CD4-positive, alpha-beta T cell treated with Interleukin-15 for 4 hours (primary cell): ENCODE measurements at regions not wholly inside any gene's neighbourhood (a gene's known extent, or its start where the extent isn't known, plus 50 kb on each side); places are given as distances from the start of the nearest gene placed in this dataset.
"Not testable (repeated sequence)": the region's sequence is repeated elsewhere in the genome, so short reads cannot be mapped to it uniquely, and the experiment has no call there.

ENCODE experiments used
- DNase-seq: peaks from one replicate; pipeline ENCODE4 v3.0.0-alpha.2; 2020; ENCODE audit warnings: low spot score

GRCh38 chr5:167936944-167937634, 354.4 kb upstream of the WWC1 start:
- no peak for DNase-seq

- no peak for DNase-seq
These were observed 353.8 kb upstream of the WWC1 start for GRCh38 chr5:167937635-167937998.

- DNase-seq = no peak
These were observed 351.8 kb upstream of the WWC1 start for GRCh38 chr5:167939686-167940085.

GRCh38 chr5:167940911-167941310, 350.5 kb upstream of the WWC1 start:
- no peak for DNase-seq

GRCh38 chr5:167941556-167941955, 349.9 kb upstream of the WWC1 start:
- not testable (repeated sequence) for DNase-seq

- no peak for DNase-seq
These were observed 348.1 kb upstream of the WWC1 start for GRCh38 chr5:167943343-167943742.

- DNase-seq = no peak
These were observed 347.2 kb upstream of the WWC1 start for GRCh38 chr5:167944121-167944852.

- no peak for DNase-seq
These were observed 345.7 kb upstream of the WWC1 start for GRCh38 chr5:167945542-167946384.

- no peak for DNase-seq
These were observed 344.1 kb upstream of the WWC1 start for GRCh38 chr5:167947306-167947705.

- DNase-seq = no peak
These were observed 343.2 kb upstream of the WWC1 start for GRCh38 chr5:167948251-167948650.

GRCh38 chr5:167949435-167949834, 342.0 kb upstream of the WWC1 start:
- DNase-seq = no peak

GRCh38 chr5:167950126-167950721, 341.2 kb upstream of the WWC1 start:
- DNase-seq = no peak

GRCh38 chr5:167951116-167951515, 340.3 kb upstream of the WWC1 start:
- no peak for DNase-seq

GRCh38 chr5:167952278-167952995, 339.0 kb upstream of the WWC1 start:
- no peak for DNase-seq

GRCh38 chr5:167953151-167953798, 338.2 kb upstream of the WWC1 start:
- no peak for DNase-seq

GRCh38 chr5:167961731-167962130, 329.7 kb upstream of the WWC1 start:
- no peak for DNase-seq

- DNase-seq = no peak
These were observed 326.9 kb upstream of the WWC1 start for GRCh38 chr5:167964529-167964928.

GRCh38 chr5:167965710-167966109, 325.7 kb upstream of the WWC1 start:
- DNase-seq = no peak

GRCh38 chr5:167966979-167967378, 324.5 kb upstream of the WWC1 start:
- no peak for DNase-seq

- no peak for DNase-seq
These were observed 323.8 kb upstream of the WWC1 start for GRCh38 chr5:167967494-167968177.

- DNase-seq = no peak
These were observed 322.6 kb upstream of the WWC1 start for GRCh38 chr5:167968837-167969236.
